GM12873 (cell line): ENCODE measurements at regions not wholly inside any gene's neighbourhood (a gene's known extent, or its start where the extent isn't known, plus 50 kb on each side); places are given as distances from the start of the nearest gene placed in this dataset.

Source experiments
- TF ChIP-seq, protein P1 (sequence below): IDR thresholded peaks from 2 replicates; pipeline ENCODE4 v1.5.1; 2012; ENCODE audit warnings: low read depth, mild to moderate bottlenecking, moderate library complexity, low read length, control low read depth; ENCODE audit not compliant: insufficient read depth; ENCODE audit errors: missing control alignments

DNA sequence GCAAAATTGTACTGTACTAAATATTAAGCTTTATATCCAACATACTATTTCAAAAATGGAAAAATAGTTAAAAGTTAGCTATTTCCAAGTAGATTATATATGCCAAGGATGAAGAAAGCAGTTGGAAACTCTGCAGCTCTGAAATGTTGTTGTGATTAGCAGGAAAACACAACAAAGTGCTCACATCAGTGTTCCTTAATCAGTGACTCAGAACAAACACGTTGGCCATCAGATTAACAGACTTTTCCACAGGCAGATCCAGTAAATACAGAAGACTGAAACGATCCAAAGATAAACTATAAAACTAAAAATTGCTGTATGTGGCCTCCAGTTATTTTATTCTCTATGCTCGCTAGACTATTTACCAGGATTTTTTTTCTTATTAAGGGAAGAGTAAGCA is 99.6 kb upstream of the SEMA3D start:
- TF ChIP-seq, protein P1, sequence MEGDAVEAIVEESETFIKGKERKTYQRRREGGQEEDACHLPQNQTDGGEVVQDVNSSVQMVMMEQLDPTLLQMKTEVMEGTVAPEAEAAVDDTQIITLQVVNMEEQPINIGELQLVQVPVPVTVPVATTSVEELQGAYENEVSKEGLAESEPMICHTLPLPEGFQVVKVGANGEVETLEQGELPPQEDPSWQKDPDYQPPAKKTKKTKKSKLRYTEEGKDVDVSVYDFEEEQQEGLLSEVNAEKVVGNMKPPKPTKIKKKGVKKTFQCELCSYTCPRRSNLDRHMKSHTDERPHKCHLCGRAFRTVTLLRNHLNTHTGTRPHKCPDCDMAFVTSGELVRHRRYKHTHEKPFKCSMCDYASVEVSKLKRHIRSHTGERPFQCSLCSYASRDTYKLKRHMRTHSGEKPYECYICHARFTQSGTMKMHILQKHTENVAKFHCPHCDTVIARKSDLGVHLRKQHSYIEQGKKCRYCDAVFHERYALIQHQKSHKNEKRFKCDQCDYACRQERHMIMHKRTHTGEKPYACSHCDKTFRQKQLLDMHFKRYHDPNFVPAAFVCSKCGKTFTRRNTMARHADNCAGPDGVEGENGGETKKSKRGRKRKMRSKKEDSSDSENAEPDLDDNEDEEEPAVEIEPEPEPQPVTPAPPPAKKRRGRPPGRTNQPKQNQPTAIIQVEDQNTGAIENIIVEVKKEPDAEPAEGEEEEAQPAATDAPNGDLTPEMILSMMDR: no peak

DNA sequence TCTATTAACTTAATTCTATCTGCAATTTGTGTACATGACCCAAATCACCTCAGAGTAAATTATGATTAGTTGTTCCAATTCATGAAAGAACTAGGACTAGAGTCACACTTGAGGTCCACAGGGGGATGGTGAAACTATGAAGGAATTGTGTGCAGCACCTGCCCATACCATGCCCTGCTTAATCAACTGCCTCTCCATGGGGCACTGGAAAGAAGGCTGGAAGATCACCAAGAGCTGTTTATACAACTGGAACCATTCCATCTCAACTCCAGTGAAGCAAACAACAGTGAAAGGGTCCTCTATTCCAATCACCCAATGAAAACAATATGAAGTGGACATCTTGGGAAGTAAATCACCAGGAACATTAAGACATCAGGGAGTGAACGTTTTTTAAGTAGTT is 98.7 kb upstream of the SEMA3D start:
- TF ChIP-seq, protein P1: no peak

DNA sequence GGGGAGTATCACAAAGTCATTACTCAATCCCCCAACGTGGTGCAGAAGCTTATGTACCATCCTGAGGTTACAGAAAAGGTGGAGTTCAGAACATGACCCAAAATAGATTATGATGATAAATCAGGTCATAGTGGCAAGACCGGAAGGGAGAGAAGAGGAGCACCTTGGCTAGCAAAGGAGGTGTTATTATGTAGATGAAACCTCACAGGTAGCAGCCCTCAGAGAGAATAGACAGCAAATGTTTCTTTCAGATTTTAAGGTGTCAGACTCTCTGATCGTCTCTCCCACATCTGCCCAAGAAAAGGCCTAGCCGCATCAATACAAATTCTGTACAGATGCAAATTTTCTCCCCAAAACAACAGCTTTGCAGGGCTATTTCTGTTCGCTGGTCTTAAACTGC is 88.3 kb upstream of the SEMA3D start:
- TF ChIP-seq, protein P1: no peak

DNA sequence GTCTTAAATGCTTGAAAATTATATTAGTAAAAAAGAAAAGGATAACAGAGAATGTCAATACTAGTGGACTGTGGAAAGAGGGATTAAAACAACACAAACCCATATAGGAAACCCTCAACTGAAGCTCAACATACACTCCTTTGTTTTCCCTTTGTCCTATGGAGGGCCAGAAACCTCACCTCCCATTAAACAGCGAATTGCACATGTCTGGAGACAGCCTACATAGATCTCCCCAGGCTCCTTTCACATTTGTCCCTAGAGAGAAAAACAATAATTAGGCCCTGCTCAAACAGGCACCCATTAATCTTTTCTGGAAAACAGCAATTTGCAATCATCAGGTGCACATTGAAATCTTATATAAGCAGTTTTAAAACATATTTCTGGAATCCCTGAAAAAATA is 87.6 kb upstream of the SEMA3D start:
- TF ChIP-seq, protein P1: no peak

DNA sequence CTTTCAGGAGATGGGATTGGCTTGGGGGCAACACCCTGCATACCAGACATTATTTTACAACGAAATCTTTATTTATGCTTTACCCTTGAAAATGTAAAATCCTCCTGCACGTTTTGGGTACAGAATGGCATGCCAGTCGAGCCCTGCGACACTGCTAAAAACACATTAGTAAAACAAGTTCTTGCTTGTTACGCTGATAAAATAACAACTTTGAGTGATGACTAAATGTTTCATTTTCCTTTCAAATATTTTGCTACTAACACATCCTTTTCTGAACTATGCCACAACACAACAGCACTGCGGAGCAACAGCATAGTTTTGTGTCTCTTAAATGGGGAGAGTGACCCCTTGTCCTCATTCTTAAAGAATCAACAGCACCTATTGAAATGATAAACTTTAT is 76.0 kb upstream of the SEMA3D start:
- TF ChIP-seq, protein P1: no peak

DNA sequence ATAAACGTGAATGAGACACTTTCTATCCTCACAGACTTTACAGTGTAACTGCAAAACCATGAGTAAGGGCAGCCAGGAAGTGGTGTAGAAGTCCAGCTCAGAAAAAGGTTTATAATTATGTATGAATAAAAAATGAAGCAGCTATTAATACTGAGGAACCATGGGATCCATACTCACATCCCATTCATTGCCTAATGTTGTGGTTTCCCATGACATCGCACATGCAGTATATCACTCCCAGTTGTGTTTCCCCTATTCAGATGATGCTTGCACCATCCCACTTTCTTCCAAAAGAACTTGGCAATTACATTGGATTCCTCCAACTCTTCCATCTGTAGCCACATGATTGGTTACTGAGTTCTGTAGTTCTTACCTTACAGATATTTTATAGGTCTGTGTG is 74.5 kb upstream of the SEMA3D start:
- TF ChIP-seq, protein P1: no peak

DNA sequence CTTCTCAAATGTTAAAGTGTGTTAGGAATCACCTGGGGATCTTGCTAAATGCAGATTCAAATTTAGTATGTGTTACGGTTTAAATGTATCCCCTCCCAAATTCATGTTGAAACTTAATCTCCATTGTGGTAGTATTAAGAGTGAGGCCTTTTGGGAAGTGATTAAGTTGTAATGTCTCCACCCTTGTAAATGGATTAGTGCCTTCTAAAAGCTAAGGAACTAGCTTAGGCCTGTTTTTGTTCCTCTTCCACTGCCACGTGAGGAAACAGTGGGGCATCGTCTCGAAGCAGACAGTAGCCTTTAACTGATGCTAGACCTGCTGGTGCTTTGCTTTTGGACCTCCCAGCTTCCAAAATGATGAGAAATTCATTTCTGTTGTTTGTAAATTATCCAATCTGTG is 52.3 kb upstream of the SEMA3D start:
- TF ChIP-seq, protein P1: no peak
